Hepatocyte (in vitro differentiated cells): ENCODE measurements at regions not wholly inside any gene's neighbourhood (a gene's known extent, or its start where the extent isn't known, plus 50 kb on each side); places are given as distances from the start of the nearest gene placed in this dataset.

ENCODE experiments used
- CTCF ChIP-seq: fragments of 200-600 bp; sonication (generic); IDR thresholded peaks from 2 replicates; pipeline ENCODE4 v1.5.1; 2016; ENCODE audit warnings: antibody characterized with exemption, mild to moderate bottlenecking; ENCODE audit not compliant: poor library complexity
- EZH2phosphoT487 ChIP-seq: fragments of 200-600 bp; sonication (generic); IDR thresholded peaks from one replicate; pipeline ENCODE4 v1.6.1; 2018; ENCODE audit warnings: antibody characterized with exemption, mild to moderate bottlenecking, low read depth, moderate library complexity; ENCODE audit not compliant: unreplicated experiment, severe bottlenecking

DNA sequence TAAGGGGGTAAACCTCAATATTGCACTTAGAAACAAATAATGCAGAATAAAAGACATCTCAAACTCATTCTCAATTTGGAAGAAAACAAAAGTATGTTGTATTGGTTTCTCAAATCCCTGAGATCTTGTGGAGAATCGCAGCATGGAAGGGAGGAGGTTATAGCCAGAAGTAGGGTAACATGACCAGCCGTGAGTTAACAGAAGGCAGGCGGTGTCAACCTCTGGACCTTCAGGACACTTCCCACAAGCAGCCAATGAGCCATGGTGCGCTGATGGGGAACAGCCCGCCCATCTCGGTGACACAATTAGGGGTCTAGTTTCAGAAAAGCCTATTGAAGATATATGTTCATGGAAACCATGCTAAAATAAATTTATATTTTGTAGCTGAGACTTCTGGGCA lies 98.4 kb downstream of the ALDH8A1 start:
- TF ChIP-seq CTCF (no peak), EZH2phosphoT487 (no peak)
